ENCODE measurements at regions not wholly inside any gene's neighbourhood (a gene's known extent, or its start where the extent isn't known, plus 50 kb on each side); places are given as distances from the start of the nearest gene placed in this dataset.

GRCh38 chr14:22282417-22282816 is 306.6 kb downstream of the DAD1 start:
- no peak for TF ChIP-seq HDGF (IDR thresholded peaks at IDR 0.05; ENCODE audit: borderline replicate concordance)
- TF ChIP-seq FOXA1 (IDR thresholded peaks at IDR 0.05): no peak
- TF ChIP-seq TARDBP (IDR thresholded peaks at IDR 0.05): no peak
- no peak for TF ChIP-seq FOXM1 (IDR thresholded peaks at IDR 0.05; ENCODE audit: borderline replicate concordance)
- no peak for TF ChIP-seq NFRKB (IDR thresholded peaks at IDR 0.05)
- no peak for TF ChIP-seq SUZ12 (IDR thresholded peaks at IDR 0.05)
- no peak for TF ChIP-seq FOXK2 (IDR thresholded peaks at IDR 0.05)
- no peak for TF ChIP-seq SP1 (IDR thresholded peaks at IDR 0.05)
- TF ChIP-seq, protein P1, sequence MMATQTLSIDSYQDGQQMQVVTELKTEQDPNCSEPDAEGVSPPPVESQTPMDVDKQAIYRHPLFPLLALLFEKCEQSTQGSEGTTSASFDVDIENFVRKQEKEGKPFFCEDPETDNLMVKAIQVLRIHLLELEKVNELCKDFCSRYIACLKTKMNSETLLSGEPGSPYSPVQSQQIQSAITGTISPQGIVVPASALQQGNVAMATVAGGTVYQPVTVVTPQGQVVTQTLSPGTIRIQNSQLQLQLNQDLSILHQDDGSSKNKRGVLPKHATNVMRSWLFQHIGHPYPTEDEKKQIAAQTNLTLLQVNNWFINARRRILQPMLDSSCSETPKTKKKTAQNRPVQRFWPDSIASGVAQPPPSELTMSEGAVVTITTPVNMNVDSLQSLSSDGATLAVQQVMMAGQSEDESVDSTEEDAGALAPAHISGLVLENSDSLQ (IDR thresholded peaks at IDR 0.05): no peak

Measured in HEK293T (cell line).